ENCODE measurements at regions not wholly inside any gene's neighbourhood (a gene's known extent, or its start where the extent isn't known, plus 50 kb on each side); places are given as distances from the start of the nearest gene placed in this dataset.

DNA sequence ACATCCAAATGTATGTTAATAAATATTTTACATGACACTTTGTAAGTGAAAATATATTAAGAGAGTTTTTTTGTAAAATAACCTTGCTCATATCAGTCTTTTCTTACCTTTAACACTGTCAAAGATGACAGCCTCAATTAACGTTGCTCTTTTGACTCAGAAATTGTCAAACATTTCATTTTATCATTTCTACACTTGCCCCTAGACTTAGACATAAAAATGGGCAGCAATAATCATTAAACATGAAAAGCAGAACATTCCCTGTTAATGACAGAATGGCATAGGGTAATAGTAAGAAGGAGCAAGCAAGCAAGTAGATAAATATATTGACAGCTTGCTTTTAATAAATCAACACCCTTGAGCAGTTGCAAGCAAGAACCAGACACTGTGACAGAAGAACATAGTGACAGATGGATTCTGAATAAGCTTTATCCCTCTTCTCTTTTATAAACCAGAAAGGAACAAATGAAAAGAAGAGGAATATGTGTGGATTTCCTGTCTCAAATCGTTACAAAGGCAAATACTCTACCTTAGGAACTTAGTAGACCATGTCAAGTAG is 796.0 kb upstream of the CHD1 start:
- TF ChIP-seq, protein P1, sequence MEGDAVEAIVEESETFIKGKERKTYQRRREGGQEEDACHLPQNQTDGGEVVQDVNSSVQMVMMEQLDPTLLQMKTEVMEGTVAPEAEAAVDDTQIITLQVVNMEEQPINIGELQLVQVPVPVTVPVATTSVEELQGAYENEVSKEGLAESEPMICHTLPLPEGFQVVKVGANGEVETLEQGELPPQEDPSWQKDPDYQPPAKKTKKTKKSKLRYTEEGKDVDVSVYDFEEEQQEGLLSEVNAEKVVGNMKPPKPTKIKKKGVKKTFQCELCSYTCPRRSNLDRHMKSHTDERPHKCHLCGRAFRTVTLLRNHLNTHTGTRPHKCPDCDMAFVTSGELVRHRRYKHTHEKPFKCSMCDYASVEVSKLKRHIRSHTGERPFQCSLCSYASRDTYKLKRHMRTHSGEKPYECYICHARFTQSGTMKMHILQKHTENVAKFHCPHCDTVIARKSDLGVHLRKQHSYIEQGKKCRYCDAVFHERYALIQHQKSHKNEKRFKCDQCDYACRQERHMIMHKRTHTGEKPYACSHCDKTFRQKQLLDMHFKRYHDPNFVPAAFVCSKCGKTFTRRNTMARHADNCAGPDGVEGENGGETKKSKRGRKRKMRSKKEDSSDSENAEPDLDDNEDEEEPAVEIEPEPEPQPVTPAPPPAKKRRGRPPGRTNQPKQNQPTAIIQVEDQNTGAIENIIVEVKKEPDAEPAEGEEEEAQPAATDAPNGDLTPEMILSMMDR (IDR thresholded peaks at IDR 0.05; ENCODE audit: insufficient read depth, low read length, poor library complexity, severe bottlenecking) = no peak
- Histone ChIP-seq H3K27me3 (replicated peaks; ENCODE audit: control insufficient read depth, insufficient read depth, low read length) (no peaks in the 10 kb centered on the region), H3K4me3 (replicated peaks; ENCODE audit: low read depth, low read length) (no peak overlapping the region), H3K36me3 (ENCODE audit: control insufficient read depth, insufficient read depth, low read length) (no peaks in the 10 kb centered on the region)
- no peak for DNase-seq (ENCODE audit: extremely low read depth, insufficient read length)

DNA sequence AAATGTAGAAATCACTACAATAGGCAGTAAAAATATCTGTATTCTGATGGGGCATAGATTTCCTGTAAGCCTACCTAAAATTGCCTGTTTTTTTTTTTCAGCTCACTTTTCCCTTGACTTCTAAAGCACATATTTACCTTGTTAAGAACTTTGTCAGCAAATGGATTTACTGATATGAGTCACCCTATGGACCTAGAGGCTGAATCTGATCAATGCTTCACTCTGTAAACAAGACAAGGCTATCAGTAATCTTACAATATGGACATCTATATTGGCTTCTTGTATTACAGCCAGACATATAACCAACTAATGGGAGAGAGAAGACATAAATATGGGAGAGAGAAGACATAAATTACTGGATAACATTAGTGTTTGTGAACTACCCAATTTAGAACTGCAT is 792.7 kb upstream of the CHD1 start:
- TF ChIP-seq, protein P1 (IDR thresholded peaks at IDR 0.05; ENCODE audit: insufficient read depth, low read length, poor library complexity, severe bottlenecking) = no peak
- H3K36me3 ChIP-seq (ENCODE audit: control insufficient read depth, insufficient read depth, low read length) = no peaks in the 10 kb centered on the region
- H3K4me3 ChIP-seq (replicated peaks; ENCODE audit: low read depth, low read length) = no peak overlapping the region
- DNase-seq (ENCODE audit: extremely low read depth, insufficient read length) = no peak
- H3K27me3 ChIP-seq (replicated peaks; ENCODE audit: control insufficient read depth, insufficient read depth, low read length) = no peaks in the 10 kb centered on the region

DNA sequence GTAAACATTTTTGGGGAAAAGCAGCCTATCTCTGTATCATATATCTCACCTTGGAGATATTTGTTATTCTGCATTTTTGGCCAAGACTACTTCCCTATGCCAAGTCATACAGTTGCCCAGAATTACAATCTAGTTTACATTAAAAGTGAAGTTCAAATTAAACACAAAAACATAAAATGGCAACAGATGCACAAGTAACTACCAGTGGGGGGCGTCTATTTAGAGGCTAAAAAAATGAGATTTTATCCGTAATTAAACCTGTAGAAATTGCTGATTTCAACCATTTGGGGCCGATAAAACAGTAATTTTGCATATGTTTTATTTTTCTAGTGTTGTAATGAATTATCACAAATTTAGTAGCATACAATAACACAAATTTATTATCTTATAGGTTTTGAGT is 787.1 kb upstream of the CHD1 start:
- H3K4me3 ChIP-seq (replicated peaks; ENCODE audit: low read depth, low read length) = no peak overlapping the region
- DNase-seq (ENCODE audit: extremely low read depth, insufficient read length) = no peak
- H3K36me3 ChIP-seq (ENCODE audit: control insufficient read depth, insufficient read depth, low read length) = no peaks in the 10 kb centered on the region
- TF ChIP-seq, protein P1 (IDR thresholded peaks at IDR 0.05; ENCODE audit: insufficient read depth, low read length, poor library complexity, severe bottlenecking) = no peak
- H3K27me3 ChIP-seq (replicated peaks; ENCODE audit: control insufficient read depth, insufficient read depth, low read length) = no peaks in the 10 kb centered on the region

DNA sequence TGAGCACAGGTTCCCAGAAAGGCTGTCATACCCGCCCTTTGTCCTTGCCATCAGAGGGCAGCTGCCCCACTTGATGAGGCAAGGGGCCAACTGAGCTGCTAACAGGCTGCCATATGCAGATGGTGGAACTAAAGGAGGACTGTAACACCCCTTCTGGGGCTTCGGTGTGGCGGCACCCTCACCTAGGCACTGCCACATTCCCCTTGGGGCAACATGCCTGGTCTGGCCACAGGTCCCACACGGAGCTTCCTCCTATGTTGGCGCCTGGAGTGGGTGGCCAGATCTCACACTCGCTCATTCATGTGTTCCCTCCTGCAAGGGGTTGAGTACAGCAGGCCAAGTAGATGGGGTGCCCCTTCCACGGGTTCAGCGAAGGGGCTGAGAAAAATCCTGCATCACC is 777.4 kb upstream of the CHD1 start:
- TF ChIP-seq, protein P1 (IDR thresholded peaks at IDR 0.05; ENCODE audit: insufficient read depth, low read length, poor library complexity, severe bottlenecking) = no peak
- H3K4me3 ChIP-seq (replicated peaks; ENCODE audit: low read depth, low read length) = no peak overlapping the region
- no peaks in the 10 kb centered on the region for H3K27me3 ChIP-seq (replicated peaks; ENCODE audit: control insufficient read depth, insufficient read depth, low read length)
- no peak for DNase-seq (ENCODE audit: extremely low read depth, insufficient read length)
- no peaks in the 10 kb centered on the region for H3K36me3 ChIP-seq (ENCODE audit: control insufficient read depth, insufficient read depth, low read length)

DNA sequence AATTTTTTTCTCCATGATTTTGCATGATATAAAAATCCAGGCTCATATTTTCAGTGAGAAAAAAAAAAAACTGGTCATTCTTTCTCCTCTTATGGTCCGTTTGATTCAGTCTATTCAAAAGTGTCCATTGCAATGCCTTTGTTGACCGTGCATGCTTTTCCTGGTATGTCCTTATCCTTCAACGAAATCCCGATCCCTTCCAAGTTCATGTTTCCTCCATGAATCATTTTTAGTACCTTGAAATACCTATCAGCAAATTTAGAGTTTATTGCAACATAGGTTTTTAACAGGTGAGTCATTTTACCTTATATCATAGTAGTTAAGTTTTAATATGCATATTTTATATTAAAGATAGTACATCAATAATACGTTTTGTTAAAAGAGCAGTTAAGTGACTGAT is 773.8 kb upstream of the CHD1 start:
- Histone ChIP-seq H3K4me3 (replicated peaks; ENCODE audit: low read depth, low read length) (no peak overlapping the region), H3K27me3 (replicated peaks; ENCODE audit: control insufficient read depth, insufficient read depth, low read length) (no peaks in the 10 kb centered on the region), H3K36me3 (ENCODE audit: control insufficient read depth, insufficient read depth, low read length) (no peaks in the 10 kb centered on the region)
- TF ChIP-seq, protein P1 (IDR thresholded peaks at IDR 0.05; ENCODE audit: insufficient read depth, low read length, poor library complexity, severe bottlenecking) = no peak
- no peak for DNase-seq (ENCODE audit: extremely low read depth, insufficient read length)

DNA sequence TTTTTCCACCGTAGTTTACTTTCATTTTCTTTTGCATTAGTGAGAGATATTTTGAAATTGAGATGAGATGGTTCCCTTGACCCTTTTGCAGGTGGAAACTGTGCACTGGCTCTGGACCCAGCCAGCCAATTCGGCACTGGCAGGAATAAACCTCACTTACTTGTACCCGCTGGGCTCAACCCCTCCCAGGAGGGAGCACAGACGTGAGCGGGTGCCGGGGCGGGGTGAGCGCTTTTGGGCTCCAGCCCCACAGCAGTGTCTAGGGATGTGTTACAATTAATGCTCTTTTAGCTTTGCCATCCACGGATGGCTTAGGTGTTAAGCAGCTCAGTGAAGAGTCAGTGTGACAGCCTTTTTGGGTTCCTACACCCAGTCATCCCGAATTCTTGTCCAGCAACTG is 766.1 kb upstream of the CHD1 start:
- no peak for DNase-seq (ENCODE audit: extremely low read depth, insufficient read length)
- Histone ChIP-seq H3K27me3 (replicated peaks; ENCODE audit: control insufficient read depth, insufficient read depth, low read length) (no peaks in the 10 kb centered on the region), H3K36me3 (ENCODE audit: control insufficient read depth, insufficient read depth, low read length) (no peaks in the 10 kb centered on the region), H3K4me3 (replicated peaks; ENCODE audit: low read depth, low read length) (no peak overlapping the region)
- TF ChIP-seq, protein P1 (IDR thresholded peaks at IDR 0.05; ENCODE audit: insufficient read depth, low read length, poor library complexity, severe bottlenecking) = no peak

Data from GM06990 (cell line).